ENCODE measurements at regions not wholly inside any gene's neighbourhood (a gene's known extent, or its start where the extent isn't known, plus 50 kb on each side); places are given as distances from the start of the nearest gene placed in this dataset.

GRCh38 chr15:36334059-36334458 lies 245.4 kb upstream of the CDIN1 start:
- no peaks in the 10 kb centered on the region for H3K36me3 ChIP-seq
- no peak for DNase-seq
- no peak for TF ChIP-seq CTCF (IDR thresholded peaks at IDR 0.05)
- no peaks in the 10 kb centered on the region for H3K4me1 ChIP-seq
- no peak overlapping the region for H3K27ac ChIP-seq
- no peaks in the 10 kb centered on the region for H3K27me3 ChIP-seq (ENCODE audit: low read depth)
- H3K9me3 ChIP-seq, result no peaks in the 10 kb centered on the region
- no peak overlapping the region for H3K4me3 ChIP-seq
- intact Hi-C loops (cut with DNase I), result no loop called here
- no peak for ATAC-seq

GRCh38 chr15:36335224-36335623 lies 244.2 kb upstream of the CDIN1 start:
- no peak for DNase-seq
- Histone ChIP-seq H3K36me3 (no peaks in the 10 kb centered on the region), H3K27ac (no peak overlapping the region), H3K27me3 (ENCODE audit: low read depth) (no peaks in the 10 kb centered on the region), H3K4me3 (no peak overlapping the region), H3K9me3 (no peaks in the 10 kb centered on the region), H3K4me1 (no peaks in the 10 kb centered on the region)
- no peak for ATAC-seq
- TF ChIP-seq CTCF (IDR thresholded peaks at IDR 0.05), result no peak
- intact Hi-C loops (cut with DNase I), result no loop called here

GRCh38 chr15:36335659-36336058 lies 243.8 kb upstream of the CDIN1 start:
- H3K9me3 ChIP-seq, result no peaks in the 10 kb centered on the region
- no peaks in the 10 kb centered on the region for H3K4me1 ChIP-seq
- no peak for ATAC-seq
- H3K4me3 ChIP-seq, result no peak overlapping the region
- H3K27me3 ChIP-seq (ENCODE audit: low read depth), result no peaks in the 10 kb centered on the region
- no peak for TF ChIP-seq CTCF (IDR thresholded peaks at IDR 0.05)
- intact Hi-C loops (cut with DNase I), result no loop called here
- no peak overlapping the region for H3K27ac ChIP-seq
- DNase-seq, result no peak
- H3K36me3 ChIP-seq, result no peaks in the 10 kb centered on the region

GRCh38 chr15:36344887-36345286 lies 234.5 kb upstream of the CDIN1 start:
- Histone ChIP-seq H3K36me3 (no peaks in the 10 kb centered on the region), H3K27me3 (ENCODE audit: low read depth) (no peaks in the 10 kb centered on the region), H3K4me1 (no peaks in the 10 kb centered on the region), H3K4me3 (no peak overlapping the region), H3K27ac (no peak overlapping the region), H3K9me3 (no peaks in the 10 kb centered on the region)
- no peak for TF ChIP-seq CTCF (IDR thresholded peaks at IDR 0.05)
- intact Hi-C loops (cut with DNase I), result no loop called here
- DNase-seq, result no peak
- ATAC-seq, result no peak

GRCh38 chr15:36347272-36347858 lies 232.1 kb upstream of the CDIN1 start:
- intact Hi-C loops (cut with DNase I), result no loop called here
- DNase-seq (no peak), ATAC-seq (no peak)
- Histone ChIP-seq H3K4me1 (no peaks in the 10 kb centered on the region), H3K9me3 (no peaks in the 10 kb centered on the region), H3K27ac (no peak overlapping the region), H3K36me3 (no peaks in the 10 kb centered on the region), H3K4me3 (no peak overlapping the region), H3K27me3 (ENCODE audit: low read depth) (no peaks in the 10 kb centered on the region)
- no peak for TF ChIP-seq CTCF (IDR thresholded peaks at IDR 0.05)

- no peak for TF ChIP-seq CTCF (IDR thresholded peaks at IDR 0.05)
- H3K27ac ChIP-seq, result no peak overlapping the region
- intact Hi-C loops (cut with DNase I), result no loop called here
Measured at GRCh38 chr15:36356466-36356865, 223.0 kb upstream of the CDIN1 start.

More at GRCh38 chr15:36356466-36356865, 223.0 kb upstream of the CDIN1 start:
- DNase-seq, result no peak
- Histone ChIP-seq H3K4me1 (peaks cover 5% of the 10 kb centered on the region), H3K27me3 (ENCODE audit: low read depth) (no peaks in the 10 kb centered on the region), H3K36me3 (no peaks in the 10 kb centered on the region), H3K4me3 (no peak overlapping the region), H3K9me3 (no peaks in the 10 kb centered on the region)
- ATAC-seq, result no peak
